ENCODE measurements at regions not wholly inside any gene's neighbourhood (a gene's known extent, or its start where the extent isn't known, plus 50 kb on each side); places are given as distances from the start of the nearest gene placed in this dataset.

DNA sequence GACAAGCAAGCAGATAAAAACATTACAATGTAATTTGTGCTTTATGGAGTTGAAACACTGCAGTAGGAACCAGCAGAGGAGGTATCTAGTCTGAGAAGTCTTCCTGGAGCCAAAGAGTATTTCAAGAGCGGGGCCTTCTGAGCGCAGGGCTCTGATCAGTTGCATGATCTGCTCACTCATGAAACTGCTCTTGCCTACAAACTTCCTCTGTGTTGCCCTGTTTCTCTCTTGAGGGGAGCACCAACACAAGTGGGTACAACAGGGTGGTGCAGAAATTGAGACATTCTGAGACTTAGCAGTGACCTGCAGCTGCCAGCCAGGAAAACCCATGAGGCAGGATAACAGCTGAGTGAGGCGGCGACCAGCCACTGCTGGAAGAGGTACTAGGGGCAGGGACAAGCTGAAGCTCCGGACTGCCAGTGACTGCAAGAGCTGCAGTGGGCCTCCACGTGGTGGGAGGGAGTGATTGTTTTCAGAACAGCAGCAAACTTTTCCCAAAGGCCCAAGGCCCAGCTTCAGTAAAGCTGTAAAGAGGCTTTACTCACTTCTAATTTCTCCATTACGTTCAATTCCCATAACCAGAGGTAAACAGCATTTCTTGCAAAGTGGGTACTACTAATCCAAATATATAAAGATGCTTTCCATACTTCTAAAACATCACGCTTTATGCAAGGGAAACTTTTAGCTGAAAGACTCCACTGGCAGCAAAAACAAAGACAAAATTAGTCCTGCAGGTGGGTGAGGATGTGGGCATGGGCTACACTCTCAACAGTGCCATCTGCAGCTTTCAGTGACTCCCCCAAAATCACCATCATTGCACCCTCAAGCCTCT, 69.0 kb upstream of the LPP start:
- no peak overlapping the region for H3K27ac ChIP-seq (ENCODE audit: low read depth, low read length)
- no peaks in the 10 kb centered on the region for H3K9me3 ChIP-seq (ENCODE audit: control insufficient read depth in 1 of 2, insufficient read depth in 1 of 2, low read depth in 1 of 2, low read length in 2 of 2)
- ChIA-PET CTCF (no interaction called here), RAD21 (ENCODE audit: low non-redundant PET in 1 of 2, low total read pairs in 2 of 2, uncharacterized antibody in 2 of 2, unreplicated experiment in 2 of 2) (no interaction called here), POLR2A (interaction anchor here (0.6 kb wide), 1 partner anchor 68 kb away, joined by 5 read pairs; no protein-coding TSS in a partner anchor)
- no peak overlapping the region for H3K4me2 ChIP-seq (ENCODE audit: low read length)
- H3K27me3 ChIP-seq (ENCODE audit: insufficient read depth, low read length) = no peaks in the 10 kb centered on the region
- no peaks in the 10 kb centered on the region for H3K79me2 ChIP-seq (ENCODE audit: insufficient read depth, low read length)
- no peak for TF ChIP-seq TCF7L2 (IDR thresholded peaks at IDR 0.05; ENCODE audit: borderline replicate concordance, extremely low read depth, insufficient read depth, insufficient read length)
- TF ChIP-seq, protein P1, sequence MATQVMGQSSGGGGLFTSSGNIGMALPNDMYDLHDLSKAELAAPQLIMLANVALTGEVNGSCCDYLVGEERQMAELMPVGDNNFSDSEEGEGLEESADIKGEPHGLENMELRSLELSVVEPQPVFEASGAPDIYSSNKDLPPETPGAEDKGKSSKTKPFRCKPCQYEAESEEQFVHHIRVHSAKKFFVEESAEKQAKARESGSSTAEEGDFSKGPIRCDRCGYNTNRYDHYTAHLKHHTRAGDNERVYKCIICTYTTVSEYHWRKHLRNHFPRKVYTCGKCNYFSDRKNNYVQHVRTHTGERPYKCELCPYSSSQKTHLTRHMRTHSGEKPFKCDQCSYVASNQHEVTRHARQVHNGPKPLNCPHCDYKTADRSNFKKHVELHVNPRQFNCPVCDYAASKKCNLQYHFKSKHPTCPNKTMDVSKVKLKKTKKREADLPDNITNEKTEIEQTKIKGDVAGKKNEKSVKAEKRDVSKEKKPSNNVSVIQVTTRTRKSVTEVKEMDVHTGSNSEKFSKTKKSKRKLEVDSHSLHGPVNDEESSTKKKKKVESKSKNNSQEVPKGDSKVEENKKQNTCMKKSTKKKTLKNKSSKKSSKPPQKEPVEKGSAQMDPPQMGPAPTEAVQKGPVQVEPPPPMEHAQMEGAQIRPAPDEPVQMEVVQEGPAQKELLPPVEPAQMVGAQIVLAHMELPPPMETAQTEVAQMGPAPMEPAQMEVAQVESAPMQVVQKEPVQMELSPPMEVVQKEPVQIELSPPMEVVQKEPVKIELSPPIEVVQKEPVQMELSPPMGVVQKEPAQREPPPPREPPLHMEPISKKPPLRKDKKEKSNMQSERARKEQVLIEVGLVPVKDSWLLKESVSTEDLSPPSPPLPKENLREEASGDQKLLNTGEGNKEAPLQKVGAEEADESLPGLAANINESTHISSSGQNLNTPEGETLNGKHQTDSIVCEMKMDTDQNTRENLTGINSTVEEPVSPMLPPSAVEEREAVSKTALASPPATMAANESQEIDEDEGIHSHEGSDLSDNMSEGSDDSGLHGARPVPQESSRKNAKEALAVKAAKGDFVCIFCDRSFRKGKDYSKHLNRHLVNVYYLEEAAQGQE (IDR thresholded peaks at IDR 0.05; ENCODE audit: low read depth) = no peak
- no peak for TF ChIP-seq EZH2phosphoT487 (IDR thresholded peaks at IDR 0.05; ENCODE audit: borderline replicate concordance)
- no peak for TF ChIP-seq ZFX (IDR thresholded peaks at IDR 0.05)
- no peak for TF ChIP-seq POLR2AphosphoS5 (IDR thresholded peaks at IDR 0.05; ENCODE audit: low read depth, low read length)
- TF ChIP-seq, protein P2, sequence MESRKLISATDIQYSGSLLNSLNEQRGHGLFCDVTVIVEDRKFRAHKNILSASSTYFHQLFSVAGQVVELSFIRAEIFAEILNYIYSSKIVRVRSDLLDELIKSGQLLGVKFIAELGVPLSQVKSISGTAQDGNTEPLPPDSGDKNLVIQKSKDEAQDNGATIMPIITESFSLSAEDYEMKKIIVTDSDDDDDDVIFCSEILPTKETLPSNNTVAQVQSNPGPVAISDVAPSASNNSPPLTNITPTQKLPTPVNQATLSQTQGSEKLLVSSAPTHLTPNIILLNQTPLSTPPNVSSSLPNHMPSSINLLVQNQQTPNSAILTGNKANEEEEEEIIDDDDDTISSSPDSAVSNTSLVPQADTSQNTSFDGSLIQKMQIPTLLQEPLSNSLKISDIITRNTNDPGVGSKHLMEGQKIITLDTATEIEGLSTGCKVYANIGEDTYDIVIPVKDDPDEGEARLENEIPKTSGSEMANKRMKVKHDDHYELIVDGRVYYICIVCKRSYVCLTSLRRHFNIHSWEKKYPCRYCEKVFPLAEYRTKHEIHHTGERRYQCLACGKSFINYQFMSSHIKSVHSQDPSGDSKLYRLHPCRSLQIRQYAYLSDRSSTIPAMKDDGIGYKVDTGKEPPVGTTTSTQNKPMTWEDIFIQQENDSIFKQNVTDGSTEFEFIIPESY (IDR thresholded peaks at IDR 0.05; ENCODE audit: extremely low read depth, insufficient replicate concordance, low read length) = no peak
- no peak for TF ChIP-seq ELF1 (IDR thresholded peaks at IDR 0.05; ENCODE audit: borderline replicate concordance, low read depth)
- H3K9ac ChIP-seq (ENCODE audit: low read length) = no peak overlapping the region
- no peaks in the 10 kb centered on the region for H4K20me1 ChIP-seq (ENCODE audit: insufficient read depth)
- no peaks in the 10 kb centered on the region for H3K9me2 ChIP-seq (ENCODE audit: insufficient read depth)
- intact Hi-C loops (cut with micrococcal nuclease) = no loop called here
- H3K36me3 ChIP-seq (ENCODE audit: control insufficient read depth in 1 of 2, insufficient read depth in 2 of 2, low read length in 2 of 2) = no peaks in the 10 kb centered on the region
- H2AFZ ChIP-seq (ENCODE audit: low read depth, low read length, poor library complexity, severe bottlenecking) = no peak overlapping the region
- H3K4me1 ChIP-seq (ENCODE audit: control insufficient read depth in 1 of 2, insufficient read depth in 2 of 2, low read length in 2 of 2) = no peaks in the 10 kb centered on the region
- no peak for DNase-seq (ENCODE audit: low read depth, low spot score)
- 0 out of 2 replicates have a peak, but pooled peaks have one; percentile 27 for ATAC-seq
- no TSS peak for BruUV-seq (replicated peaks)
- no peak overlapping the region for H3K4me3 ChIP-seq (replicated peaks in 1 of 2; ENCODE audit: low read depth in 1 of 2, low read length in 2 of 2)

Measured in HCT116 (cell line).